ENCODE measurements at regions not wholly inside any gene's neighbourhood (a gene's known extent, or its start where the extent isn't known, plus 50 kb on each side); places are given as distances from the start of the nearest gene placed in this dataset.

DNA sequence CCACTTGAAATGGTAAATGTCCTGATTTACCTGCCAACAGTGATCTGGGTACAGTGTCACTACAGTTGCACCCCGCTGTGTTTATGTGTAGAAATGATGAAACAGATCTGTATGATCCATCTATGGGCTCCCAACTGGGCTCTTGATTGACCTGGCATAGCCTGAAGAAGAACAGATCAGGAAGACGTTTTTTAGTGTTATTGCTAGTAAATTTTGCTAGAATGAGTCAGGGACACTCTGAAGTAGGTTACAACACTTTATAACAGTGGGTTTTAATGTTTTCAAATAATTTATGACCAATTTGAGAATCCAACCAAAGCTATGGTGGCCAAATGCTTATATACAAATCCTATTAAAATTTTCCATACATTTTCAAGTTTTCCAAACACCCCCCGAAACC lies 110.3 kb downstream of the DKK1 start:
- TF ChIP-seq, protein P1, sequence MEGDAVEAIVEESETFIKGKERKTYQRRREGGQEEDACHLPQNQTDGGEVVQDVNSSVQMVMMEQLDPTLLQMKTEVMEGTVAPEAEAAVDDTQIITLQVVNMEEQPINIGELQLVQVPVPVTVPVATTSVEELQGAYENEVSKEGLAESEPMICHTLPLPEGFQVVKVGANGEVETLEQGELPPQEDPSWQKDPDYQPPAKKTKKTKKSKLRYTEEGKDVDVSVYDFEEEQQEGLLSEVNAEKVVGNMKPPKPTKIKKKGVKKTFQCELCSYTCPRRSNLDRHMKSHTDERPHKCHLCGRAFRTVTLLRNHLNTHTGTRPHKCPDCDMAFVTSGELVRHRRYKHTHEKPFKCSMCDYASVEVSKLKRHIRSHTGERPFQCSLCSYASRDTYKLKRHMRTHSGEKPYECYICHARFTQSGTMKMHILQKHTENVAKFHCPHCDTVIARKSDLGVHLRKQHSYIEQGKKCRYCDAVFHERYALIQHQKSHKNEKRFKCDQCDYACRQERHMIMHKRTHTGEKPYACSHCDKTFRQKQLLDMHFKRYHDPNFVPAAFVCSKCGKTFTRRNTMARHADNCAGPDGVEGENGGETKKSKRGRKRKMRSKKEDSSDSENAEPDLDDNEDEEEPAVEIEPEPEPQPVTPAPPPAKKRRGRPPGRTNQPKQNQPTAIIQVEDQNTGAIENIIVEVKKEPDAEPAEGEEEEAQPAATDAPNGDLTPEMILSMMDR (IDR thresholded peaks at IDR 0.05; ENCODE audit: borderline replicate concordance, extremely low read depth, low read length, poor library complexity, severe bottlenecking): no peak
- TF ChIP-seq EZH2 (IDR thresholded peaks at IDR 0.05; ENCODE audit: borderline replicate concordance, low read depth, low read length, severe bottlenecking): no peak

Data from DND-41 (cell line).